Activated CD4-positive, alpha-beta T cell treated with anti-CD3 and anti-CD28 coated beads for 24 hours (primary cell): ENCODE measurements at regions not wholly inside any gene's neighbourhood (a gene's known extent, or its start where the extent isn't known, plus 50 kb on each side); places are given as distances from the start of the nearest gene placed in this dataset.

Experiments used
- DNase-seq, 2 donors: peaks; one replicate each; pipeline ENCODE4 v3.0.0-alpha.2; 2020; ENCODE audit warnings: low read depth in 2 of 2

DNA sequence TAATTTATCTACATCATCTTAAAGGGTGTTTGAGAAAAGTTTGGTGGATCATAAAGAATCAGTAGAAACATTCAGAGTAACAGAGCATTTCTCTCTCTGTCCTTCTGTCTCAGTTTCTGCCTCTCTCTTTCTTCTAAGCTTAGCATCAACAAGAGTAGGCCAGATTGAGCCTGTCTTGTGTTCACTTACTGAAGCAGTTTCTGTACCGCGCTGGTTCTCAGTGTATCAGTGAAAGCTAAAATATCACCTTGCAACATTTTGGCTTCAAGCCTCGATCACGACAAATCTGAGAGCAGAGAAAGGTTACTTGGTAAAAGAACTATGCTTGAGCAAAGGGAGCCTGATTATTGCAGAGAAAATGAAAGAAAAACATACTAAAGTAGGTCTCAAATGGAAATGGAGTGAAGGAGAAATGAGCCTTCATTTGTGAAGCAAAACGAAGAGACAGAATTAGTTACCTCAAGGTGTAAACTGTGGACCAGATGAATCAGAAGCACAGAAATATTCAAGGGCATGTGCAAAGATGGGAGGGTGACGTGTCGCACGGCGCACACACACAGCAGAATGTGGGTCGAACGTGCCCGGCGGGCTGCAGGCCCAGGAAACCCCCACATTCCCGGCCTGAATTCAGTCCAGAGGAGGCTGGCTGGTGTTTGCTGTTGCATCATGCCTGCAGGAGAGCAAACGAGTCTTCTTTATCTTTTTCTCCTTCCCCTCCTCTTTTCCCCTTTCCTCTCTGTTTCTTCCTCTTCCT lies 509.3 kb downstream of the QKI start:
- no peak for DNase-seq

- no peak for DNase-seq
These were observed 508.0 kb downstream of the QKI start for GRCh38 chr6:163922562-163922961.

DNA sequence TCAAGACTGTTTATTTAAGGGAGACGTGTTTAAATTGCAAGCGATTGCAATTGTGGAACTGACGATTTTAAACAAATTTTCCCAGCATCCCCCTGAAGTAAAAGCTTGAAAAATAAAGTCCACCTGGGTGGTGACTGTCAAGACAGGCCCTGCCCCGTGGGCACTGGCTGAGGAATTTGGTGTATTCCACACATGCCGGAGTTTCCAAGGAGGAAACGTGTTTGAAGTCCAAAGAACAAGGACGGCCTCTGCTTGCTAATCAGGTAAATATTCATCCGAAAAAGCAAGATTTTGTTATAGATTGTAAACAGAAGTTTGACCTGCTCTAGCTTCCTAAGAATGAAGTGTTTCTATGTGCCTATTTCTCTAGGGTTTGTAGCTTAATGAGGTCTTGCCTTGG lies 505.1 kb downstream of the QKI start:
- DNase-seq, result no peak

GRCh38 chr6:163916315-163917081 lies 502.0 kb downstream of the QKI start:
- no peak for DNase-seq

DNA sequence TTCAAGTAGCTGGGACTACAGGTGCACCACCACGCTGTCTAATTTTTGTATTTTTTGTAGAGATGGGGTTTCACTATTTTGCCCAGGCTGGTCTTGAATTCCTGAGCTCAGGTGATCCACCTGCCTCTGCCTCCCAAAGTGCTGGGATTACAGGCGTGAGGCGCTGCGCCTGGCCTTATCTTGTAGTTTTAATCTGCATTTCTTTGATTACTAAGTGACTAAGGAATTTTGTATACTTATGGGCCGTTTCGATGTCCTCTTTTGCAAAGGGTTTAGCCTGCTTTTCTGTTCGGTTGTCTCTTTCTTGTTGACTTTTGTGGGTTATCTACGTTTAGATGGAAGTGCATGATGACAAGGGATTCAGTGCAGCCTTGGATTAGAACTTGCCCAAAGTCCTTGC lies 500.6 kb downstream of the QKI start:
- DNase-seq, result no peak

DNA sequence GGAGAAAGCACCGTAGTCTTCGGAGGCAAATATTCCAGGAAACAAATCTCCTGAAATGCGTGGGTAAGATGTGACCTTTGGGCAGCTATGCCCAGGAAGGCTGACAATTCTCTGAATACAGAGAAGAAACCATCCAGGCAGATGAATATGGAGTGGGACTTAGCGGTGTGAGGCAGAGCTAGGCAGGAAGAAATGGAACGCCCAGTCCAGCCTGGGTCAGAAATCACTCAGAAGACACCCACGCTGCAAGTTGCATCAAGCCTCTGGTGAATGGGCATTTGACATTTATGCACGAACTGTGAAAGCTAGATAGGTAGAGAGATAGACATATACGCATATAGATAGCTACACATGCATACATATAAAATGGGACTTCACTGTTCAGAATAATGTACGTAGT lies 498.5 kb downstream of the QKI start:
- DNase-seq, result no peak

DNA sequence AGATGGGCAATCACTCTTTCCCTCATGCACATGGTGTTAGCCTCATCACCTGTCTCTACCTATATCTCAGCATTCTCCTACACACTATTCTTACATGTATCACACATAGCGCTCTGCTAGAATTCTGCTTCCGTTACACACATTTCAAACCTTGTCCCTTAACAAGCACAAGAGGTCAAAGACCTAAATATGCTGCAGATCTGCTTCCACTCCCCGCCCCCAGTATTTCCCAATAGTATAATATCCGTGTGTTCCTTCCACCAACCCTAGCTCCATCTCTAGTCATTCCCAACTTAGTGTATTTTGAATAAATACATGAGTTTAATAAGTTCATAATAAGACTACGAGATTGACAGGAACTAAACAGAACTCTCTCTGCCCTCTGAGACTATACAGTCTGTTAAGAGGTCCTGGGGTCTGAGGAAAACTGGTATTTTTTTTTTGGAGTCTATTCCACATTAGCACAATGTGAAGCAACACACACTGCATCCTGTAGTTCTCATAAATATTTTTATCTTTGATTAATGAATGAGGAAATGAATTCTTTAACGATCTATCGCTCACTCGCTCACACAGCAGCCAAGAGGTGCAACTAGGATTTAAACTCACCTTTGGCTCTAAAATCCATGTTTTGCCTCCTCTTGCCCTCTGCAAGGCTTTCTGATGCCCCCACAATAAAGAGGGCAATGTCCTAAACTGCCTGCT lies 491.6 kb downstream of the QKI start:
- DNase-seq, result no peak

- DNase-seq, result no peak
These were observed 489.7 kb downstream of the QKI start for GRCh38 chr6:163904186-163904585.

DNA sequence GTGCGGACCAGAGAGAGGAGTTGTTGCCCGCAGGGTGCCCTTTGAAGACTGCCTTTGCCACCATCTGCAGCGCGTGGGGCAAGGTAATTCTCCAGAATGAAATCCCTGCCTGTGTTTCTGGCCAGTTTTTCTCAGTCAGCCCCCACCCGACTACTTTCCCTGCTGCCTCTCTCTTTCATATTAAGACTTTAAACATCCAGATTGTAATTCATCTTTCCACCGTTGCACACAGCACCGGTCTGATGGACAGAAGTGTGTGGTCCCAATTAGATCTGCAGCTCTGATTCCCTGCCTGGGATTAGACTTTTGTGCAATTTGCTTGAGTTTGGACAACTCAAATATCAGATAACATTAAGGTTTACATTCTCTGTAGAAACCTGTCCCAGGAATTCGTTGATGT lies 489.0 kb downstream of the QKI start:
- DNase-seq, result no peak

DNA sequence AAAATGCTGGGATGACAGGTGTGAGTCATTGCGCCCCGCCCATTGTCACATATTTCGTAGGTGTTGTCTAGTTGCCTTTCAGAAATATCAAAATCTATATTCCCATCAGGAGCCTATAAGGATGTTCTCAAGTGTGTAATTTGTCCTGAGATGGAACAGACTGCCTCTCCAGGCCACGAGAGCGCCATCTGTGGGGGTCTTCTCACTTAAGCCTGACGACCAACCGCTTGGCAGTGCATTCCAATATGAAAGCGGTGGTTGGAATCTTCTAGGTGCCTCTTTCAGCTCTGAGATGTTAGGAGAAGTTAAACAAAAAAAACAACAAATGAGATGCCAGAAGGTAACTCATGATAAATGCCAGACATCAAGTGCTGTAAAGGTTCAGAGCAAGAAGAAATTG lies 488.5 kb downstream of the QKI start:
- DNase-seq, result no peak

DNA sequence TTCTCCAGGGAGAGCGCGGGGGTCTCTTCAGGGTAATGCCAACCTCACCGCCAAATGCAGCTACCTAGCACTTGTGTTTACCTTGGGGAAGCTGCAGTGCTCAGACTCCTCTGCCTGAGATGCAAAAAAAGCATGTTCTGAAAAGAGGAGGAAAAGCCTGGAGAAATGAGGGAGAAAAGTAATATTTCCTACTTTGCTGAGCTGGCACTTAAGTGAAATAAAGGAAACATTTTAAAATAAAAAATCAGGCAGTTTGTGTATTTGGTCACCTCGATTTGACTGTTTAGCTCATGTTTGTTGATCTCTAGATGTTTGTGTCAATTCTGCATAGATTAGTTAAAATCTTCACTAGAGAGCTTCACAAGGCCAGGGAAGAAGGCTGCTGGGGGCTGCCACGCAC lies 487.2 kb downstream of the QKI start:
- DNase-seq, result no peak

DNA sequence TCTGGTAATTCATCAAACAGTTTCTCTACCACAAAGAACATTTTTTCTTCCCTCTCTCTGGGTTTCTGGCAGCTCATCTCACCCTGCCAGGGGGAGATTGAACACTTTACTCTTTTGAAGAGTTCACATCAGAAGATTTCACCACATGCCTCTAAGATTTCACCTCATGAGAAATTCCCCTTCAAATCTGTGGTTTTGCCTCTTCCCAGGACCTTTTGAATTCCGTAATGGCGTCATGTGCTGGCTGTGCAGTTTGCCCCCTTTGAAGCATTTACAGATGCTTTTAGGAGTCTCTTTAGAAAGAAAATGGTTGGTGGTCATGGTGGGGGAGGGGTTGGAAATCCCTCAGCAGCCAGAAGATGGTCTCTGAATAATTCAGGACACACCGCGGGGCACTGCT lies 486.1 kb downstream of the QKI start:
- no peak for DNase-seq

GRCh38 chr6:163897669-163898068 lies 483.2 kb downstream of the QKI start:
- no peak for DNase-seq

GRCh38 chr6:163897030-163897429 lies 482.5 kb downstream of the QKI start:
- no peak for DNase-seq

DNA sequence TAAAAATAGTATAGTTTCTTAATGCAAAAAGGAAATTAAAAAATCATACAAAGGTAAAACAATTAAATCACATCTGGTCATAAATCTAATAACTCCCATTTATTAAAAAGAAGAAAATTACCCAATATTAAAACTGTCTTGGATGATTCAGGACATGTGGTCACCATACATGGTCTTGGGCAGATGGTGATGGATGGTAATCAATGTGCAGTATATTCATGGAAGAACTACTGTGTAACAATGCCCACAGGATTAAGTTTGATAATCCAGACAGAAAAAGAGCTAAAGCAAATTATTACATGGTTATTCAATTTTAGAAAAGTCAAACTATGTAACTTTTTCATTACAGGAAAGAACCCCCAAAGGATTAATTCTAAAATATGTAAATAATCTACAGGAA lies 480.6 kb downstream of the QKI start:
- no peak for DNase-seq

GRCh38 chr6:163893609-163894189 lies 479.2 kb downstream of the QKI start:
- no peak for DNase-seq

DNA sequence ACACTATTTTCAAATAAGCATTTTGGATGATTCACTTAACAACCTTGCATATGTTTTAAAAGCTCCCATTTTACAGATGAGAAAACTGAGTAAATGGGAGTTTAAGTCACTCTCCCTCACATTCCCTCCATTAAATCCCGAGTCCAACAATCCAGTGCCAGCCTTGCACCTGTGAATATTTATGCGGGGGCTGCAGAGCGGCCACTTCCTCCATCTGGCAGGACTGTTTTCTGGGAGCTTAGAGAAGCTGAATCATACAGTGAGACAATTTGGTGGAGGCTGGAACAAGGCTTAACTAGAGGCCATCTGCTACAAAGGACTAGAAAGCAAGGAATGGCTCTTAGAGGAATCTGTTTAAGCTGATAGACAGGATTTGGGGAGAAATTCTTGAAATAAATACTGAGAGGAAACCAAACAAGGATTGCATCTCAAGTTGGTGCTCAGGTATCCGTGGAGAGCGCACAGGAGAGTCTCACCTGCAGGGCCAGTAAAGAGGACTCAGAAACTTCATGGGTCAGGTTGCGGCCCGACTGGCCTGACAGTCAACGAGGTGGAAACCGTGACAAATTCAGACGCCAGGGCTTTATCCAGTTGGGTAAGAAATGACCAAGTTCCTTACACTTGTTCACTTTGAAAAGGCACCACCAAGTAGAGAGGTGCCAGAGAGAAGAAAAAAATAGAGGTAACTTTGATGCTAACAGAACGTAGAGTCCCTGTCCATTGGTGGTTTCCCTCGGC lies 478.5 kb downstream of the QKI start:
- no peak for DNase-seq

DNA sequence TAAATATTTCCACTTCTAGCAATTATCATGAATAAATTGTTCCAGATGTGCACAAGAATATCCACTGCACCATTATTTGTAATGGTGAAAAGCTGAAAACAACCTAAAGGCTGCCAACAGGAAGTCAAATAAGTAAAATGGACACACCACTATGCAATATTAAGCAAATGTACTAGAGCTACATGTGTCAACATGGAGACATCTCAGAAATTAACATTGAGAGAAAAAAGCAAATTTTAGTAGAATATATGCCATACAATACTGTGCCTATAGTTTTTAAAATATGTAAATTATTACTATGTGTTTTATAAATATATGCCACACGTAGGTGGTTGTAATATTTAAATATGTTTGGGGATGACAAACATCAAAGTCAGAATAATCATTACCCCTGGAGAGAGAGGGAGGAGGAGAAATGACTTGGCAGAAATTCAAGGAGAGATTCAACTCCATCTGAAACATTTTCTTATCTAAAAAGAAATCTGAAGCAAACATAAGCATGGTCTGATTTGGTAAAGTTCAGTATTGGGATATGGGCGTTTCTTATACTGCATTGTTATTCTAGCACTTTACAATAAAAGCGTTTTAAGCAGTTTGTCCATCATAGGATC lies 475.5 kb downstream of the QKI start:
- DNase-seq, result no peak

DNA sequence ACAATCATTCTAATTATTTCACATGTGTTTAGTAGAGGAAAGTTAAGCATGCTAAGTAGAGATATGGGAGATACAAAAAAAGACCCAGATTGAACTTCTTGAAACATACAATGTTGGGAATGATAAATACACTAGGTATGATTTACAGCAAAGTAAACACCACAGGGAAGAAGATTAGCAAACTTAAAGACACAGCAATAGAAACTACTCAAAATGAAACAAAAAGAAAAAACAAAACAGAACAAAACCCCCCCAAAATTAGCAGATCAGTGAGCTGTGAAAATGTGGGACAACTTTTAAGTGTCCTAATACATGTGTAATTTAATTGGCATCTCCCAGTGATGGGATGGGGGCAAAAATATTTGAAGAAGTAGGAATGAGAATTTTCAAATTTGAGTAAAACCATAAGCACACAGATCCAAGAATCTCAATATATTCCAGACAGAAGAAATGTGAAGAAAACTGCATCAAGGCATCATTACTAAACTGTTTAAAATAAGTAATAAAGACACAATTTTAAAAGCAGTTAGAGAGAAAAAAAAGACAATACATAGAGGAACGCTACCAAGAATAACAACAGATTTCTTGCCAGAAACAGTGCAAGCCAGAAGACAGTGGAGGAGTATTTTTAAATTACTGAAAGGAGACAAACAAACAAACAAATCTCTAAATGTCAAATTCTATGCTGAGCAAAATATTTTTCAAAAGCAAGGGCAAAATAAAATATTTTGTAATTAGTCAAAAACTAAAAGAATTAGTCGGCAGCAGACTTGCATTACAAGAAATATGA lies 473.7 kb downstream of the QKI start:
- no peak for DNase-seq

GRCh38 chr6:163886428-163886827 lies 471.9 kb downstream of the QKI start:
- DNase-seq, result no peak

DNA sequence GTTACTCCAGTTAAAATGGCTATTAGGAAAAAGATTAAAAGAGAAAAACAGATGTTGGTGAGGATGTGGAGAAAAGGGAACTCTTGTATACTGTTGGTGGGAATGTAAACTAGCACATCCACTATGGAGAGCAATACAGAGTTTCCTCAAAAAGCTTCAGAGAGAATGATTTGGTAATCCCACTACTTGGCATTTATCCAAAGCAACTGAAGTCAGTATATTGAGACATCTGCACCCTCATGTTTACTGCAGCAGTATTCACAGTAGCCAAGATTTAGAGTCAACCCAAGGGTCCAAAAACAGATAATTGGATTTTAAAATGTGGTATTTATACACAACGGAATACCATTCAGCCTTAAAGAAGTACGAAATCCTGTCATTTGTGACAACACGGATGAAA lies 469.5 kb downstream of the QKI start:
- DNase-seq, result no peak
